SK-N-SH (cell line): ENCODE measurements at regions not wholly inside any gene's neighbourhood (a gene's known extent, or its start where the extent isn't known, plus 50 kb on each side); places are given as distances from the start of the nearest gene placed in this dataset.

Source experiments
- CTCF ChIA-PET: fragments of 300-600, 350-600 bp; formaldehyde crosslinking; extraction: SDS; loops from one replicate; lab custom pipeline; 2021; lab: Yijun Ruan, JAX
- POLR2A ChIA-PET: fragments of 350-600 bp; sonication (Branson Sonifier 250); formaldehyde crosslinking; extraction: SDS; loops from one replicate; lab custom pipeline; 2020; ENCODE audit warnings: antibody characterized with exemption, inconsistent platforms; lab: Yijun Ruan, JAX
- DNase-seq: peaks from one replicate; pipeline ENCODE4 v3.0.0; 2012
- H2AFZ ChIP-seq: fragments of 200-600 bp; sonication (generic); 2 replicates; pipeline ENCODE4 v1.8.1; 2016; ENCODE audit warnings: antibody characterized with exemption, mild to moderate bottlenecking, low read depth
- H3F3A ChIP-seq: fragments of 200-600 bp; sonication (generic); replicated peaks from 2 replicates; pipeline ENCODE3; 2016; ENCODE audit warnings: antibody characterized with exemption, mild to moderate bottlenecking; ENCODE audit not compliant: insufficient read depth
- H3K27ac ChIP-seq, 2 experiments: fragments of 200-500 bp in 1 of 2; fragments of 200-600 bp in 1 of 2; sonication (Bioruptor generic) in 1 of 2; sonication (generic), shearing (Covaris generic) in 1 of 2; 2 replicates each; pipeline versions ENCODE4 v1.5.1 to v1.6.1; 2014 to 2016; ENCODE audit warnings: low read depth in 2 of 2, inconsistent platforms in 1 of 2, low read length in 1 of 2, mild to moderate bottlenecking in 1 of 2, mixed read lengths in 1 of 2
- H3K27me3 ChIP-seq: fragments of 200-600 bp; sonication (generic), shearing (Covaris generic); 2 replicates; pipeline ENCODE4 v1.6.1; 2016; ENCODE audit warnings: mixed run types; ENCODE audit not compliant: insufficient read depth
- H3K36me3 ChIP-seq, 2 experiments: fragments of 200-500 bp in 1 of 2; fragments of 200-600 bp in 1 of 2; sonication (Bioruptor generic) in 1 of 2; sonication (generic) in 1 of 2; replicated peaks in 1 of 2; 2 replicates each; pipeline versions ENCODE3 to v1.5.1; 2014 to 2016; ENCODE audit warnings: low read length in 1 of 2, mild to moderate bottlenecking in 1 of 2; ENCODE audit not compliant: insufficient read depth in 2 of 2, control insufficient read depth in 1 of 2
- H3K4me1 ChIP-seq, 2 experiments: fragments of 200-500 bp in 1 of 2; fragments of 200-600 bp in 1 of 2; sonication (Bioruptor generic) in 1 of 2; sonication (generic), shearing (Covaris generic) in 1 of 2; 2 replicates each; pipeline versions ENCODE4 v1.5.1 to v1.6.1; 2014 to 2016; ENCODE audit warnings: low read depth in 1 of 2, low read length in 1 of 2, mixed run types in 1 of 2; ENCODE audit not compliant: insufficient read depth in 2 of 2, control insufficient read depth in 1 of 2
- H3K4me2 ChIP-seq: fragments of 200-600 bp; sonication (generic), shearing (Covaris generic); 2 replicates; pipeline ENCODE4 v1.6.1; 2017; ENCODE audit warnings: mixed run types
- H3K4me3 ChIP-seq, 2 experiments: fragments of 200-500 bp in 1 of 2; fragments of 200-600 bp in 1 of 2; sonication (Bioruptor generic) in 1 of 2; sonication (generic), shearing (Covaris generic) in 1 of 2; 2 replicates each; pipeline versions ENCODE4 v1.5.1 to v1.8.1; 2014 to 2016; ENCODE audit warnings: low read depth in 2 of 2, inconsistent platforms in 1 of 2, low read length in 1 of 2, mild to moderate bottlenecking in 1 of 2, mixed read lengths in 1 of 2, moderate library complexity in 1 of 2
- H3K79me2 ChIP-seq: fragments of 200-600 bp; sonication (generic); 2 replicates; pipeline ENCODE4 v1.8.1; 2017; ENCODE audit warnings: mild to moderate bottlenecking; ENCODE audit not compliant: insufficient read depth
- H3K9ac ChIP-seq: fragments of 200-600 bp; sonication (generic); 2 replicates; pipeline ENCODE4 v1.6.1; 2017; ENCODE audit warnings: mixed run types
- H3K9me2 ChIP-seq: fragments of 200-600 bp; sonication (generic); 2 replicates; pipeline ENCODE4 v1.6.1; 2017; ENCODE audit warnings: mixed run types
- H3K9me3 ChIP-seq: fragments of 200-600 bp; sonication (generic); 2 replicates; pipeline ENCODE4 v1.6.1; 2017; ENCODE audit warnings: mixed run types, mild to moderate bottlenecking, moderate library complexity
- H4K20me1 ChIP-seq: fragments of 200-600 bp; sonication (generic); 2 replicates; pipeline ENCODE4 v1.6.1; 2017; ENCODE audit warnings: mild to moderate bottlenecking, mixed run types; ENCODE audit not compliant: insufficient read depth
- CHD2 ChIP-seq: fragments of 150-350 bp; IDR thresholded peaks from 2 replicates; pipeline ENCODE4 v1.6.1; 2018; ENCODE audit warnings: low read length; ENCODE audit not compliant: partially characterized antibody
- ELF1 ChIP-seq: IDR thresholded peaks from 2 replicates; pipeline ENCODE4 v1.4.0; 2012
- EZH2phosphoT487 ChIP-seq: fragments of 200-600 bp; sonication (generic); IDR thresholded peaks from 2 replicates; pipeline ENCODE4 v1.6.1; 2017; ENCODE audit warnings: low read depth, mixed run types, mild to moderate bottlenecking, antibody characterized with exemption, moderate library complexity, borderline replicate concordance
- FOSL2 ChIP-seq: IDR thresholded peaks from 2 replicates; pipeline ENCODE4 v1.4.0; 2012; ENCODE audit warnings: low read depth, mild to moderate bottlenecking, moderate library complexity, borderline replicate concordance
- FOXJ3 ChIP-seq: sonication (generic); formaldehyde crosslinking; IDR thresholded peaks from 2 replicates; pipeline ENCODE4 v1.5.1; 2020; ENCODE audit warnings: mild to moderate bottlenecking, missing genetic modification reagents
- GABPA ChIP-seq: IDR thresholded peaks from 2 replicates; pipeline ENCODE4 v1.4.0; 2012; ENCODE audit warnings: low read depth, mild to moderate bottlenecking
- JUND ChIP-seq: IDR thresholded peaks from 2 replicates; pipeline ENCODE4 v1.4.0; 2012
- MEF2A ChIP-seq: IDR thresholded peaks from 2 replicates; pipeline ENCODE4 v1.4.0; 2012; ENCODE audit warnings: low read depth, borderline replicate concordance
- NRF1 ChIP-seq: IDR thresholded peaks from 2 replicates; pipeline ENCODE4 v1.6.1; 2012; ENCODE audit warnings: low read depth, mild to moderate bottlenecking, low read length
- POLR2AphosphoS5 ChIP-seq: IDR thresholded peaks from 2 replicates; pipeline ENCODE4 v1.6.1; 2012; ENCODE audit warnings: low read depth, low read length
- RAD21 ChIP-seq: IDR thresholded peaks from 2 replicates; pipeline ENCODE4 v1.6.1; 2012; ENCODE audit warnings: mild to moderate bottlenecking, low read length
- RCOR1 ChIP-seq: fragments of 150-350 bp; IDR thresholded peaks from 2 replicates; pipeline ENCODE4 v1.6.1; 2017; ENCODE audit warnings: antibody characterized with exemption, low read length
- RFX5 ChIP-seq: IDR thresholded peaks from 2 replicates; pipeline ENCODE4 v1.6.1; 2012; ENCODE audit warnings: mild to moderate bottlenecking, improper control_type of control experiment, low read length
- SIN3A ChIP-seq: IDR thresholded peaks from 2 replicates; pipeline ENCODE4 v1.6.1; 2012; ENCODE audit warnings: low read depth, mild to moderate bottlenecking, low read length, moderate library complexity, borderline replicate concordance
- SMC3 ChIP-seq: IDR thresholded peaks from 2 replicates; pipeline ENCODE4 v1.6.1; 2012; ENCODE audit warnings: low read depth, low read length, improper control_type of control experiment
- TCF12 ChIP-seq: IDR thresholded peaks from 2 replicates; pipeline ENCODE4 v1.4.0; 2012
- TEAD4 ChIP-seq: IDR thresholded peaks from 2 replicates; pipeline ENCODE4 v1.4.0; 2012; ENCODE audit warnings: mild to moderate bottlenecking, borderline replicate concordance; ENCODE audit not compliant: insufficient read depth
- YY1 ChIP-seq: IDR thresholded peaks from 2 replicates; pipeline ENCODE4 v1.4.0; 2012; ENCODE audit warnings: low read depth, mild to moderate bottlenecking
- WGBS: methylation state at CpG from one replicate; pipeline ENCODE4 v1.1.6; 2017; ENCODE audit warnings: low lambda C conversion rate; 5-methylcytosine and 5-hydroxymethylcytosine counted together
- TF ChIP-seq, protein P1 (sequence below): fragments of 200-600 bp; sonication (generic); IDR thresholded peaks from 2 replicates; pipeline ENCODE4 v1.6.1; 2017; ENCODE audit warnings: antibody characterized with exemption, mild to moderate bottlenecking, moderate library complexity
- TF ChIP-seq, protein P2 (sequence below): fragments of 150-350 bp; IDR thresholded peaks from 2 replicates; pipeline ENCODE4 v1.6.1; 2016; ENCODE audit warnings: mild to moderate bottlenecking, low read depth, low read length
- TF ChIP-seq, protein P3 (sequence below): IDR thresholded peaks from 2 replicates; pipeline ENCODE4; 2012
- TF ChIP-seq, protein P4 (sequence below): IDR thresholded peaks from 2 replicates; pipeline ENCODE4 v1.4.0; 2012; ENCODE audit warnings: low read depth, borderline replicate concordance

DNA sequence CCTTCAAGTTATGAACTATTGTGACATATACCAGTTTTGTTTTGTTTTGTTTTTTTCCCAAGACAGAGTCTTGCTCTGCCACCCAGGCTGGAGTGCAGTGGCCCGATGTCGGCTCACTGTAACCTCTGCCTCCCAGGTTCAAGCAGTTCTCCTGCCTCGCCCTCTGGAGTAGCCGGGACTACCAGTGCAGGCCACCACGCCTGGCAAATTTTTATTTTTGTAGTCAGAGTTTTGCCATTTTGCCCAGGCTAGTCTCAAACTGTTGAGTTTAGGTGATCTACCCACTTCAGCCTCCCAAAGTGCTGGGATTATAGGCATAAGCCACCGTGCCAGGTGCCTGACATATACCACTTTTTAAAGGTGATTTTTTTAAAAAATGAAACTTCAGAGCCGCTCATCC lies 74.6 kb downstream of the ARRDC4 start:
- H3K27ac ChIP-seq: no peak overlapping the region
- H3K27me3 ChIP-seq: no peaks in the 10 kb centered on the region; the same call in 1 of the 2 replicates
- ChIA-PET CTCF (no interaction called here), POLR2A (no interaction called here)
- TF ChIP-seq, protein P1, sequence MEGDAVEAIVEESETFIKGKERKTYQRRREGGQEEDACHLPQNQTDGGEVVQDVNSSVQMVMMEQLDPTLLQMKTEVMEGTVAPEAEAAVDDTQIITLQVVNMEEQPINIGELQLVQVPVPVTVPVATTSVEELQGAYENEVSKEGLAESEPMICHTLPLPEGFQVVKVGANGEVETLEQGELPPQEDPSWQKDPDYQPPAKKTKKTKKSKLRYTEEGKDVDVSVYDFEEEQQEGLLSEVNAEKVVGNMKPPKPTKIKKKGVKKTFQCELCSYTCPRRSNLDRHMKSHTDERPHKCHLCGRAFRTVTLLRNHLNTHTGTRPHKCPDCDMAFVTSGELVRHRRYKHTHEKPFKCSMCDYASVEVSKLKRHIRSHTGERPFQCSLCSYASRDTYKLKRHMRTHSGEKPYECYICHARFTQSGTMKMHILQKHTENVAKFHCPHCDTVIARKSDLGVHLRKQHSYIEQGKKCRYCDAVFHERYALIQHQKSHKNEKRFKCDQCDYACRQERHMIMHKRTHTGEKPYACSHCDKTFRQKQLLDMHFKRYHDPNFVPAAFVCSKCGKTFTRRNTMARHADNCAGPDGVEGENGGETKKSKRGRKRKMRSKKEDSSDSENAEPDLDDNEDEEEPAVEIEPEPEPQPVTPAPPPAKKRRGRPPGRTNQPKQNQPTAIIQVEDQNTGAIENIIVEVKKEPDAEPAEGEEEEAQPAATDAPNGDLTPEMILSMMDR: no peak
- TF ChIP-seq, protein P2, sequence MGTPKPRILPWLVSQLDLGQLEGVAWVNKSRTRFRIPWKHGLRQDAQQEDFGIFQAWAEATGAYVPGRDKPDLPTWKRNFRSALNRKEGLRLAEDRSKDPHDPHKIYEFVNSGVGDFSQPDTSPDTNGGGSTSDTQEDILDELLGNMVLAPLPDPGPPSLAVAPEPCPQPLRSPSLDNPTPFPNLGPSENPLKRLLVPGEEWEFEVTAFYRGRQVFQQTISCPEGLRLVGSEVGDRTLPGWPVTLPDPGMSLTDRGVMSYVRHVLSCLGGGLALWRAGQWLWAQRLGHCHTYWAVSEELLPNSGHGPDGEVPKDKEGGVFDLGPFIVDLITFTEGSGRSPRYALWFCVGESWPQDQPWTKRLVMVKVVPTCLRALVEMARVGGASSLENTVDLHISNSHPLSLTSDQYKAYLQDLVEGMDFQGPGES: no peak
- no peak for TF ChIP-seq FOXJ3 (CRISPR knock-in tag)
- TF ChIP-seq, protein P3, sequence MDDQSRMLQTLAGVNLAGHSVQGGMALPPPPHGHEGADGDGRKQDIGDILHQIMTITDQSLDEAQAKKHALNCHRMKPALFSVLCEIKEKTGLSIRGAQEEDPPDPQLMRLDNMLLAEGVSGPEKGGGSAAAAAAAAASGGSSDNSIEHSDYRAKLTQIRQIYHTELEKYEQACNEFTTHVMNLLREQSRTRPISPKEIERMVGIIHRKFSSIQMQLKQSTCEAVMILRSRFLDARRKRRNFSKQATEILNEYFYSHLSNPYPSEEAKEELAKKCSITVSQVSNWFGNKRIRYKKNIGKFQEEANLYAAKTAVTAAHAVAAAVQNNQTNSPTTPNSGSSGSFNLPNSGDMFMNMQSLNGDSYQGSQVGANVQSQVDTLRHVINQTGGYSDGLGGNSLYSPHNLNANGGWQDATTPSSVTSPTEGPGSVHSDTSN: no peak
- TF ChIP-seq JUND: no peak
- no peak for TF ChIP-seq MEF2A
- H3K36me3 ChIP-seq: no peaks in the 10 kb centered on the region
- H3K9ac ChIP-seq: no peak overlapping the region
- H3F3A ChIP-seq: no peaks in the 10 kb centered on the region
- no peak for DNase-seq
- WGBS: 21% methylated on average over 7 of the region's 7 CpGs
- H3K9me2 ChIP-seq: no peaks in the 10 kb centered on the region; the same call in 1 of the 2 replicates
- no peaks in the 10 kb centered on the region for H3K79me2 ChIP-seq
- no peaks in the 10 kb centered on the region for H3K4me1 ChIP-seq
- H3K4me3 ChIP-seq: no peak overlapping the region
- no peaks in the 10 kb centered on the region for H4K20me1 ChIP-seq
- H3K4me2 ChIP-seq: no peak overlapping the region
- H3K9me3 ChIP-seq: no peaks in the 10 kb centered on the region
- H2AFZ ChIP-seq: no peak overlapping the region

DNA sequence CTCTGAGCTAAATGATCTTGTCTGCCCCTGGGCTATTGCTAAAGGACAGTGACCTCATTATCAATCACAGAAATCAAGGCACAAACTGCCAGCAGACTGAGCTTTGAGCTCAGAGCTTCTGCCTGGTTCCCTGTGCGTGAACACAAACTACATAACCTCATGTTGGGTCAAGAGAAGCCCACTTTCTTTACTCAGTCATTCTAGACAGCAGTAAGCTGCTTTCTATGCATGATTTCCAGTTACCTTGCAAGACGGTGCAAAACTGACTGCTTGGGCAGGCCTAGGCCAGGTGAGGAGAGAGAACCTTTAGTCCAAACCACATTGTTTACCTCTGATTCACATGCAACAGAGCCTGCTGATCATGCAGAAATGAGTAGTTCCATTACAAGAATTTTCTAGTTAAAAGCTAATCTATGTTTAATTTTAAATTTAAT lies 75.1 kb downstream of the ARRDC4 start:
- H3K36me3 ChIP-seq: no peaks in the 10 kb centered on the region
- no peaks in the 10 kb centered on the region for H4K20me1 ChIP-seq
- no peak overlapping the region for H3K27ac ChIP-seq
- H3K4me3 ChIP-seq: no peak overlapping the region
- H3F3A ChIP-seq: no peaks in the 10 kb centered on the region
- 13% methylated on average over 2 of the region's 2 CpGs for WGBS
- CTCF ChIA-PET: no interaction called here
- no peak overlapping the region for H3K9ac ChIP-seq
- no peaks in the 10 kb centered on the region for H3K9me3 ChIP-seq
- no peak overlapping the region for H3K4me2 ChIP-seq
- DNase-seq: no peak
- no peaks in the 10 kb centered on the region; the same call in 1 of the 2 replicates for H3K9me2 ChIP-seq
- no peaks in the 10 kb centered on the region; the same call in 1 of the 2 replicates for H3K27me3 ChIP-seq
- no peak overlapping the region for H2AFZ ChIP-seq
- POLR2A ChIA-PET: no interaction called here
- no peaks in the 10 kb centered on the region for H3K4me1 ChIP-seq
- H3K79me2 ChIP-seq: no peaks in the 10 kb centered on the region
- TF ChIP-seq RFX5 (no peak), RAD21 (no peak), TEAD4 (no peak), ELF1 (no peak), POLR2AphosphoS5 (no peak), FOXJ3 (CRISPR knock-in tag) (no peak), FOSL2 (no peak), SIN3A (no peak), SMC3 (no peak), CHD2 (no peak), EZH2phosphoT487 (no peak), JUND (no peak), GABPA (no peak), RCOR1 (no peak), TCF12 (no peak), NRF1 (no peak), YY1 (no peak)
- TF ChIP-seq, protein P4, sequence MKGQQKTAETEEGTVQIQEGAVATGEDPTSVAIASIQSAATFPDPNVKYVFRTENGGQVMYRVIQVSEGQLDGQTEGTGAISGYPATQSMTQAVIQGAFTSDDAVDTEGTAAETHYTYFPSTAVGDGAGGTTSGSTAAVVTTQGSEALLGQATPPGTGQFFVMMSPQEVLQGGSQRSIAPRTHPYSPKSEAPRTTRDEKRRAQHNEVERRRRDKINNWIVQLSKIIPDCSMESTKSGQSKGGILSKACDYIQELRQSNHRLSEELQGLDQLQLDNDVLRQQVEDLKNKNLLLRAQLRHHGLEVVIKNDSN: no peak
